Umbilical cord (tissue), 1 donor: ENCODE measurements at regions not wholly inside any gene's neighbourhood (a gene's known extent, or its start where the extent isn't known, plus 50 kb on each side); places are given as distances from the start of the nearest gene placed in this dataset.

Source experiments
- DNase-seq: peaks from one replicate; pipeline ENCODE4 v3.0.0-alpha.2; 2015; ENCODE audit warnings: low spot score

GRCh38 chr11:80168796-80169195 is 728.0 kb upstream of the TENM4 start:
- no peak for DNase-seq

GRCh38 chr11:80167766-80168165 is 726.9 kb upstream of the TENM4 start:
- DNase-seq: peak; percentile 6

- no peak for DNase-seq
Measured at GRCh38 chr11:80165744-80166143, 724.9 kb upstream of the TENM4 start.

GRCh38 chr11:80163441-80163840 is 722.6 kb upstream of the TENM4 start:
- no peak for DNase-seq

DNA sequence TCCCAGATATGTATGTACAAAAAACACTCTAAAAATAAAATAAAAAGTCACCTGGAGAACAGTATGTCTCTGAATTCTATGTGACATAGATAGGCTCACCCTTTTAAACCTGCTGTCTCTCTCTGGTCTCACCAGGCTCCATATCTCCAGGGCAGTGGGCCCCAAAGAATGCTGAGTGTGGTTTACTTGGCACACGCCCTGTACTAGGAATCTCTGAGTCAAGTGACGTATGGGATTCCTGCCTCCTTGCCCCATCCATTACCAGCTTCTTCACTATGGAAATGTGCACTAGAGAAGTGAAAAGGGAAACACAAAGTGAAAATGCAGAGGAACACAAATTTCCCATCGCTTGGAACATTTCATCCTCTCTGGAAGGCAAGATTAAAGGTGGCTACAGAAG is 722.2 kb upstream of the TENM4 start:
- DNase-seq: peak; percentile 43

GRCh38 chr11:80162387-80162786 is 721.6 kb upstream of the TENM4 start:
- no peak for DNase-seq

GRCh38 chr11:80157447-80157846 is 716.6 kb upstream of the TENM4 start:
- no peak for DNase-seq

DNA sequence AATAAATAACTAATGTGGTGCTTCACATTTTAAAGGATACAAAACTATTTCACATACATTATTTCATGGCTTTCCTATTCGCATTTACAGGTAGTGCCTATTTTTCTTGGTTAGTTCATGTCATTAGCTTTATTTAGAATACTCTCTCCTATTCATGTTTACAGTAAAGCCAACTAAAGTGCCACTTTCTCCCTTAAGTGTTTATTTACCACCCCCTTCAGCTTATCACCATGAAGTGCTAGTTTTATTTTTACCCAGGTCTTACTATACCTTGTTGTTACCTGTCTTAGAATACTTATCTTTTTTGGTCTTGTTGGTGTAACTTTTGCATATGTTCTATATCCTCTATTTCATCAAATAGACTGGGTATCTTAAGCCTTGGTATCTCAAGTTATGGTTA is 715.2 kb upstream of the TENM4 start:
- no peak for DNase-seq

DNA sequence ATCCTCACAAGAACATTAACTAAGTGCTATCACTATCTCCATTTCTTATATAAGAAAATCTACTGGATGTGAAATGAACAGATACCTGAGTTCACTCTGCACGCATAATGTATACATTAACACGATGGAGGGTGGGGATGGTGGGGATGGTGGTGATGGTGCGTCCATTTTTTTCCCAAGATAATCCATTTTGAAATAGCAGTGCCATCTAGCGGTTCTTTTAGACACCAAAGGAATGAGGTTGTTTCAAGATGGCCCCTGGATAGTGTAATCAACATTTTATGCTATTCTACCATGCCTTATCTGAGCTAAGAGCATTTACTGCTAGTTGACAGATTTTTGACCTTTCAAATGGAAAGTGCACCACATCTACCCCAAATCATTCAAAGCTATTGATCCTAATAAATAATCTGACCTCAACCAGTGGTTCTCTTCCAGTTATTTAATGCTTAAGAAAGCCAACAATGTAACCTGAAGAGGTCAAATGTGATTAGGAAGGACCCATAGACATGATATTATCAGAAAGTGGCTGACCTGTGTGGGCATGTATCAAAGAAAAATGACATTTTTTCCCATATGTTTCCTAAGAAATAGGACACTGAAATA is 714.7 kb upstream of the TENM4 start:
- DNase-seq: no peak

DNA sequence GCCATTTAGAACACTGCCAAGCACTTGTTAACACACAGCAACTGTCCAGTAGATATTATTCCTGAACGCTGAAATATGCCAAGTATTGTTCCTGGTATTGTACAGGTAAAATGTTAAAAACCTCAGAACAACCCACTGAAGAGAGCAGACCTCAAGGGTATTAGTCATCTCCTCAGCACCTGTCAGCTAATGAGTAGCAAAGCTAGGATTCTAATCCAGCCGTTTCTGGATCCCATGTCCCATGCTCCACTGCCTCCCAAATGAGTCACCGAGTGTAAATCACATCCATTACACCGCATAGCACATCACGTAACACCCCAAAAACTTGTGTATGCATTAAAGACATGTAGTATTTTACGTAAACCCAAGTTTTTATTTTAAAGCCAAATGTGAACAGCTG is 705.4 kb upstream of the TENM4 start:
- DNase-seq: no peak

DNA sequence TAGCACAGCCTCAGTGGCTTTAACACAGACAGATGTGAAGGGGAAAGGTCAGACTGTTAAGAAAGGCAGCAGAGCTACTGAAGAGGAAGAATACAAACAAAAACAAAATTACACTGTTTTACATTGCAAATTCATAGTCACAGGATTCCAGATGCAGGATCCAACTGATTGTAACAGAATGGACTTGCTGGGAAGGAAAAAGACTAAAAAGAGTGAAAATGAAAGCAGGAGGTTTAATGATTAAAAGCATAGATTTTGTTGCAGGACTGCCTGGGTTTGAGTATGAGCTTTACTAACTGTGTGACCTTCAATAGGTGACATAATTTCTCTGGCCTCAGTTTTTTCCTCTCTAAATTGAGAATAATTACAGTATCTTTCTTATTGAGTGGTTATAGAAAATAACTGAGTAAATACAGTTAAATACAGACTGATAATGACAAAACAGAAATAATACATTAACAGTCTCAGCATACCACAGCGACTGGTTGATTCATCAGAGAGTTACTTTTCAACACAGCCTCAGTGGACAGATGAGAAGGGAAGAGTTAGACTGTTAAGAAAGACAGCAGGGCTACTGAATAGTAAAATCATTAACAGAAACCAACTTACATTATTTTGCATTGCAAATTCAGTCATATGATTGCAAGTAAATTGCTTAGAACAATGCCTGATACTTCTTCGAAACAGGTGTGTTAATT is 704.2 kb upstream of the TENM4 start:
- no peak for DNase-seq

DNA sequence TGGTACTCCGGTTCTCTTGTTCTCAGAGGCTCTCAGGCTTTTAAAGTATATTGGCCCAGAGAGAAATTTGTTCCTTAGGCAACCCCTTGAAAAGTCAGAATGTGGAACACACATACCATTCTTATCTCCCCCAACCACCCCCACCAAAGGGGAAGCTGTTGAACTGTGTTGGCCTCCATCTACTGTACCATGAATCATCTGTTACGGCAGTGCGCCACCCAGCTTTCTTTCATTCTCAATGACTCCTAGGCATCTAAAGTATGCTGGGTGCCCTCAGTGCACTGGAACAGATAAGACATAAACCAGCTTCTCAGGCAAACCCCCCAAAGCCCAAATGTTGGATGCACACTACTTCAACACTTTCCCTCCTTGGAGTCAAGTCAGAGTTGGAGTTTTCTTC is 696.2 kb upstream of the TENM4 start:
- DNase-seq: peak; percentile 8

DNA sequence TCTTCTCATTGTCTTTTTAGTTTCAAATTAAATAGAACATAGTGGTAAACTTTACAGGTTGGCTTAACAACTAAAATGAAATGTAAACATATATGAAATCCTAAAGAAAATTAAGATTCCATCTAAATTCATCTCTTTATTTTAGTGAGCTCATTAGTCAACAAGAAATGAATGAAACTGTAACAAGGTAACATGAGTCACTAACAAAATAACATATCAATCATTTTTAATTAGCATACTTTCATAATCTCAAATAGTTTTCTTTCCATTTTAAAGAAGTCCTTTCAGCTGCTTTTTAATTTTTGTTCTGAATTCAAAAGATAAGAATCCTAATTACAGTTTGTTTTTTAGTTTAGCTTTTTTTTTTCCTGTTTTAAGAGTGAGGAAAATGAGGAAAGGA is 688.6 kb upstream of the TENM4 start:
- no peak for DNase-seq

DNA sequence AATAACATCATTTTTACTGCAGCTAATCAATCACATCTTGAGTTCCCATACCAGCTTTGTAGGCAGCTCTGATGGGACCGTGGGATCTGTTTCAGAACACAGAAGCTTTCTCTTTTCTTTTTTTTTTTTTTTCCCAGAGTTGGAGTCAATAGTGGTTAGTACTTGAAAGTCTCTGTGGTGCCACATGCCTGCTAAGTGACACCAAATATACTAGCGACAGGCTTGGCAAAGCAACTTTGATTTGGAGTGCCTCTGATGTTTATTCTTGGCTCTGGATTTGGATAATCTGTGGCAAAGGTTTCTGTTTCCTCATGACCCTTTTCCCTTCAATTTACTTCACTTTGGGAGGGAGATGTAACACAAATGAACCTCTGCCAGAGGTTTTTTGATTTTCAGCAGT is 681.4 kb upstream of the TENM4 start:
- DNase-seq: no peak

GRCh38 chr11:80118073-80118472 is 677.2 kb upstream of the TENM4 start:
- no peak for DNase-seq

GRCh38 chr11:80116796-80117195 is 676.0 kb upstream of the TENM4 start:
- DNase-seq: no peak

DNA sequence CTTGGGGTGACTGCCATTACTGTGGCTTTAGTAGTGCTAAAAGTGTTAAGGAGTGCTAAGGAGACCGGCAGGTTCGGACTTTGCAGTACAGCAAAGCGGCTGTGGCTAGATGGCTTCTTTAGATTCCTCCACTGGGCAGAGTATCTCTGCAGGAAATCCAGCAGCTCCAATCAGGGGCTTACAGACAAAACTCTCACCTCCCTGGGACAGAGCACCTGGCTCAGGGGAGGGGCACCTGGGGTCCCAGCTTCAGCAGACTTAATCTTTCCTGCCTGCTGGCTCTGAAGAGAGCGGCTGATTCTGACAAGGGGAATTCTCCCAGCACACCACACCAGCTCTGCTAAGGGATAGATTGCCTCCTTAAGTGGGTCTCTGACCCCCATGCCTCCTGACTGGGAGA is 668.8 kb upstream of the TENM4 start:
- no peak for DNase-seq

DNA sequence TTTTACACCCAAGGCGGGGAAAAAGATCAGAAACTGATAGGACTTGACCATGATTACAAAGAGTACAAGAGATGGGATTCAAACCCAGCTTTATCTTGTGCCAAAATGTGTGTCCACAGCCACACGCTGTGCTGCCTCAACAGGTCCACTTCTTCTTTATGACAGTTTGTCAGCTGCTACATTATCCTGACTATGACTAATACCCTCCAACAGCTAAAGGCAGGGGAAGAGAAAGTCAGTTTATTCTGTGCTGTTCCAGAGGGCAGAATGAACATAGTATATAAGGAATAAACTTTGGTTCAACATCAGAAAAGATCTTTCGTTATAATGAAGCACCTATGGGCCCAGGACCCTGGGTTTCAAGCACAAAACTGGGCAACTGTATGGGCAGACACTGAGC is 668.2 kb upstream of the TENM4 start:
- no peak for DNase-seq

- DNase-seq: no peak
Measured at GRCh38 chr11:80107415-80107814, 666.6 kb upstream of the TENM4 start.

DNA sequence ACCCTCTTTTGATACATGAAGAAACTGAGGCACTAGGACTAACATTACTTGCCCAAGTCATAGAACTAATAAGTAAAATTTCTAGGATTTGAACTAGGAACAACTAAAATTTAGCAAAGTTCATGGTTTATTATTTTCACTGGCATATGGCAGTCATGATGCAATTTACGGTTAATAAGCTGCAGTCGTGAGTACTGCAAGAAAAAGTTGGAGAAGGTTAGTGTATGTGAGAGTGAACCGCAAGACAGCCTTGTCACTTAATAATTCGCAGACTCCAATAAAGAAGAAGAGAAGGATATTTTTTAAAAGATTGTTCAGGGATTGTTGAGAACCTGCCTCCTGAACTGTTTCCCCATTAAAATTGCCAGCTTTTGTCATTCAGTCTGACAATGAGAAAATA is 663.4 kb upstream of the TENM4 start:
- DNase-seq: no peak

- peak; percentile 28 for DNase-seq
Measured at GRCh38 chr11:80103142-80103859, 662.5 kb upstream of the TENM4 start.

DNA sequence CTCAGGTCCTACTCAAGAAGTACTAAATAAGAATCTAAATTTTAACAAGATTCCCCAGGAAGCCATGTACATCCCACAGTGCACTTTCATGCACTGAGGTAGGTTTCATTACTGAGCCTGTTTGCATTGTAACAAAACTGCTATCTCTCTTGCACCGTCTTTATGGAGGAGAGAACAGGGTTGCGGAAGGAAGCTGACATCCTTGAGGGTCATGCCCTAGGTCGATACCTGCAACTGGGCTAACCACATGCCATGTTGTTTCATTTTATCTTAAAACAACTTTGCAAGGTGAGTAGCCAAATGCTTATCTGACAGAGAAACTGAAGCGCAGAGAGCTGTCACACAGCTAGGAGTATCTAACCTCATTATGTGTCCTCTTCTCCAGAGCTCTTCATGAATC is 656.3 kb upstream of the TENM4 start:
- no peak for DNase-seq

DNA sequence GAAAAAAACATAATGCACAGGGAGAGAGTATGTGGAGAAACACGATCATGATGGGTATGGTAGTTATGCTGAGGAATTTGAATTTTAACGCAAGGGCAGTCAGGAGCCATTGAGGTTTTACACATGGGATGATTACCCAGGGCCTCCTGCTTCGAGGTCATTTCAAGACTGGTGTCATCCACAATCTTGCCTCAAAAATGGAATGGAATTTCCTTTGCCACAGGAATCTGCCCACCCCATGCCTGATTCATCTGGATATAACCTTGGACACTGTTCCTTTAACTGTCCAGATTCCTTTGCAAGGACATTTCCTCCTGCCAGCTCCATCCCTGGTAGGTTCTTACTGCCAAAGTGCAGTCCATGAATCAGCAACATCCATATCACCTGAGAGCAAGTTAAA is 655.9 kb upstream of the TENM4 start:
- DNase-seq: no peak
